HG03457 (cell line): ENCODE measurements at regions not wholly inside any gene's neighbourhood (a gene's known extent, or its start where the extent isn't known, plus 50 kb on each side); places are given as distances from the start of the nearest gene placed in this dataset.
"Not testable (repeated sequence)": the region's sequence is repeated elsewhere in the genome, so short reads cannot be mapped to it uniquely, and the experiment has no call there.

Experiments
- ATAC-seq: cut with Tn5 transposase; IDR thresholded peaks from one replicate; pipeline ENCODE4 v1.9.1; 2021; ENCODE audit warnings: moderate number of reproducible peaks; ENCODE audit not compliant: unreplicated experiment

DNA sequence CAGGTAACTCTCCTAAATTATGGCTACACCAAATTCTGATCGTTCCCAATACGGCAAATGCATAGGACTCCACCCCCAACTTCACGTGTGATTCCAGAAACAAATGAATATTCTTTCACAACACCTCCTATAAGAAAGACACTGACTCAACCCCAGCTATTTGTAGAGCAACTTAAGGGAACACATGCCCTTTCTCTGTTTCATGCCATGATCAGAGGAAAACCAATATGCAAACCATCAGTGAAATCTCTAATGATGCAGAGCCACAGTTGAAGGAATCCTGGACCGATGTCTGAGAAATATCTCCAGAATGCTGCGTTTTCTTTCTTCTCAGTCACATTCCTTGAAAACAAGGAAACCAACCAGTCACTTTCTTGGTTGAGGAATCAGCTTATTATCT lies 164.2 kb upstream of the PTBP2 start:
- no peak for ATAC-seq

DNA sequence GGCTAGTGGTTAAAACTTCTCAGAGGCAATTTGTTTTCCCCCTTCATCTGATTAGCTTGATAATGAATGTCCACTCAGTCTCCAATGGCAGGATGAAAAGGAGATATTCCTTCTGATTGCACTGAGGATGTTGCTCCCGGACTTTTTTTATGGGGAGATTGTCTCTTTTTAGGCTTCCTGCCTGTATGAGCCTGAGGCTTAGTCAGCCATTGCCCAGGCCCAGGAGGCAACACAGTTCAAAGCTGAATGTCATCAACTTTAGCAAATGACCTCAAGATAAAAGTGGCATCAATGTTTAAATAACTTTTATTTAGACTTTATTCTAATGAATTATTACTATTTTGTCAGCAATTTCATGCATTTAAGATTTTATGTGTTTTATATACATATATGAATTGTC lies 162.9 kb upstream of the PTBP2 start:
- ATAC-seq = no peak

DNA sequence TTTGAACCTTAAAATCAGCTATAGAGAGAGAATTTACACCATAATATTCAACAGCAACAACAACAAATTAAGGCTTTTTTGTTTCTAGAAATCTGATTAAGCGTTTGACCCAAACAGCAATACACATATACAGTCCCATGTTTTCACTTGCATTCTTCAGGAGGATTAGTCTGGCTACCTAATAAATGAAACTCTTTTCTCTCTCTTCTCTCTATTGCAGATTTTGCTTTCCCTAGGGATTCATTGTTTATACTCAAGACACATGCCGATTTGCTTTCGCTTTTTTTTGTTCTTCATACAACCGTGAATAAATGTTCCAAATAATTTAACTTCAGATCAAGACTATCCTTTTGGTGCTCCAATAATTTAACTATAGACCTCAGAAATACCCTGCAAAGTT lies 162.4 kb upstream of the PTBP2 start:
- no peak for ATAC-seq

DNA sequence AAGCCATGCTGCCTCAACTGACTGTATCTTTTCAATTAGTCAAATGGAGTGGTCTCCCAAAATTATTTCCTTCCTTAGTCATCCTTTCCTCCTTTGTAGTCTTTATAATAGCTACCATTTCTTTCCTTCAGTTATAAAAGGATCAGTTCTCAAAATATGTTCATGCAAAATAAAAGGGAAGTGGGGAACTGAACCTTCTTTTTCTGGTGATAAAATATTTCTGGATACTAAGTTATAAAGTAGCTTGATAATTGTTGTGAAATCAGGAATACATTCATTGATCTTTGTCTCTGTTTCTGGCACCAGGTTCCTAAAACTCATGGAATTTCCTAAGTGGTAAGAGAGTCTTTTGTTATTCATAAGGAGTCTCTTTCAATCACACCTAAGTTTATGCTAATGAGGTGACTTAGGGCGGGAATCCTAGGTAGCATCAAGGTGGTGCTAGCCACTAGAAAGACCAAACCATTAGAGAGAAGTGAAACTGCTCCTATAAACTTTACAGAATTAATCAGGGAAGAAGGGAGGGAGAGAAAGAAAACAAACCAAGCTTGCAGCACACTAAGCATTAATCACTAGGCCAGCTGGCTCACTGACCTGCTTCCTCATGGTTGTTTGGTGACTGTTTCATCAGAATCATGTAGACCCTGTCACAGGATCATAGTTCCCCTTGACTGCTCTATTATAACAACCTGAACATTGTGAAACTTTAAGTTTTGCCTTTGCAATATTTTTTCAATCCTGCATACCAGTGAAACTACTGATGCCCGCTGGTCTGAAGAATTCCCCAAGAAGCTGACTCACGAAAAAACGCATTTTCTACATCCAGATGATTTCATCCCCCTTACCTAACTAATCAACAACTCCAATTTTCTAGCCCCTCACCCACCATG lies 161.6 kb upstream of the PTBP2 start:
- no peak for ATAC-seq

DNA sequence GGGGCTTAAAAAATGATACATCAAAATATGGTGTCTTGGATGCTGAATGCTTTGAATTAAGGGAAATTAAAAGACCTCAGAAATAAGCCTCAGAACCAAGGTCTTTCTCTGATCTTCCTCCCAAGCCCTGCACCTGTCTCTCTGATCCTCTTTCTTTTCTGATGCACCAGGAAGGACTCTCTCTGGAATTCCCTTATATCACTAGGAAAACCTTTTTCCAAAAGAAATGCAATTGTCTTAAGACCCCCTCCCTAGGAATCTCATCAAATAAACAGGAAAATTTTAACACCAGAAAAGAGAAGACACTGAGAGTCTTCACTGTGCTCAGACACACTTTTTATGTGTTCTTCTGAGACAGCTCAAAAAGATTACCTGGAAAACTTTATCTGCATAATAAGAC lies 159.5 kb upstream of the PTBP2 start:
- ATAC-seq = no peak

DNA sequence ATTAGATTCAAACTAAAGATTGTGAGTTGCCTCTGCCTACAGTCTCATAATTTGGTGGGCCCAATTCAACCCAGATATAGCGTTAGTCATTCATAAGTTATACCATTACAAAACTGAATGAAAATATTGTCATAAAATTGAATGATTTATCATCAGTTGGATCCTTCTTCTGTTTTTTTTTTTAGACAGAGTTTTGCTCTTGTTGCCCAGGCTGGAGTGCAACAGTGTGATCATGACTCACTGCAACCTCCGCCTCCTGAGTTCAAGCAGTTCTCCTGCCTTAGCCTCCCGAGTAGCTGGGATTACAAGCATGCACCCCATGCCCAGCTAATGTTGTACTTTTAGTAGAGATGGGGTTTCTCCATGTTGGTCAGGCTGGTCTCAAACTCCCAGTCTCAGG lies 157.2 kb upstream of the PTBP2 start:
- ATAC-seq = not testable (repeated sequence)

DNA sequence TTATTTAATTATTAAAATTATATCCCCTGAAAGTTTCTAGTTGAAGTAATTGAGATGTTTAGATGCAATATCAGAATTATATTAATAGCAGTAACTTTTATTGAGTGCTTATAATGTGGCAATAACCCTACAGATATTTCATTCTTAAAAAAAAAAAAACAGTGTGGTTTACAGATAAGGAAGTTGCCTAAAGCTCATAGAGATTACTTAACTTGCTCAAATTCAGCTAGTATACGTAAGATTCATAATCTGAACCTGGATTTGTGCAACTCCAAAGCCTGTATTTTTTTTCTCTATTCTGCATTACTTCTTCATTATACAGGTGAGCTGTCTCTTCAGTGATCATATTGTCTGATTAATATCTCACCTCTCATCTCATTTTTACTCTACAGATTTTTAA lies 156.0 kb upstream of the PTBP2 start:
- no peak for ATAC-seq

DNA sequence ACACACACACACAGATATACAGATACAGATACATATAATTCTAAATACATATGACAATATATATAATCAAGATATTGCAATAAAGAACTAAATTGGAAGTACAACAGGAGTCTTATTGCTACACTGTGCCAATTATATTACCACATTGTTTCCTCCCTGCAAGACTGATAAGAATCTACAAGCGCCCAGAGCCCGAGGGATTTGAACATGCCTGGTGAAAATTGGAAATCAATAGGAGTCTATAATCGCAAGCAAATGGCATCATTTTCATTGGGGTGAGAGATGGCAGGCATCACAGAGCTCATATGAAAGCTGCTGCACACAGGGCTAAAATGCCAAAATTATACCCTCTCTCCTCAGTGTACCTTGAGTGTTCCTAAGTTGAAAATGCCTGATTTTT lies 152.9 kb upstream of the PTBP2 start:
- ATAC-seq = no peak

DNA sequence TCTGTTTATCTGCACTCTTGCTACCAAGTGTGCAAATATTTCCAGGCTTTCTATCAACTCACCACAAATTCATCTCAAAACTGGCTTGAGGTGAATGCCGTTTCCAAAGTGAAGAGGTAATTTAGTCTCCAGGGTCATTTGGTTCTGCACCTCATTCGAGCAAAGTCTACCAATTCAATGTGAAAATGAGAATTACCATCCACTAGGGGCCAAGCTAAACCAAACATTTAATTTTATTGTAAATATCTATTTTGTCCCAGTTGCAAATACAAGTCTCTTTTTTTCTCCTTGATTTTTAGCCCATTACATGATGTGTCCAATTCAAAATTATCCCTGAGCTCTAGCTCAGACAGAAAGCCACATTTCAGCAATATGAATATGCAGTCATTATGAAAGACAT lies 152.3 kb upstream of the PTBP2 start:
- no peak for ATAC-seq

DNA sequence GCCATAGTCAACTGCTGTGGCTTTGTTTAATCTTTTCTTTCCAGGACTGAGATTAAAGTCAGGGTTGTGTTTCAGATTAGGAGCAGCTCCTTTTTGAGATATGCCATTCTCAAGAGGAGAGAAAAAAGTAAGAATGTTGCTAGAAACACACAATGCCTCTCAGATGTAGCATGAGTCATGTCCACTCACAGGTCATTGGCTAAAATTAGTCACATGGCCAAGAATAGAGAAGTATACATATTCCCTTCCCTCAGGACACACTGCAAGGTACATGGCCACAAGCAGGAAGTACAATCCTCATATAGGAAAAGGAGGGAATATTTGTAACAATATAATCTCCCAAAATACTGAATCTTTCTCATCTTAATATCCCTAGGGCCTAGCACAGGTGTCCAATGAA lies 141.9 kb upstream of the PTBP2 start:
- no peak for ATAC-seq

DNA sequence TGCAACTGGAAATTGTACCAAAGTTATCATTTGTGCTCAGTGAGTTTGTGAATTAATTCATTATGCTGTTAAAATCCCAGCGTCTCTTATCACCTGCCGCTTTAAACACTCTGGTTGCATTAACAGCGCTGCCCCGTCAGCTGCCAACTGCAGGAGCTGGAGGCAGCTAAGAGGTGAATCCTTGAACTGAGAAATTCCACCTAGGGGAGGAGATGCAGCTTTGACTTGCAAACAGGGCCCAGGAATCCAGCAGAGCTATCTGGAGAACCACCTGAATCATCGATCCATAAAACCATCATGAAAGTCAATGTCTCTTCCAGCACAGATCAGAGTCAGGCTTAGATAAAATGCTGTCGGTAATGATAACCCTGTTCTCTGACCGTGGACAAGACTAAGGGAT lies 140.7 kb upstream of the PTBP2 start:
- no peak for ATAC-seq

DNA sequence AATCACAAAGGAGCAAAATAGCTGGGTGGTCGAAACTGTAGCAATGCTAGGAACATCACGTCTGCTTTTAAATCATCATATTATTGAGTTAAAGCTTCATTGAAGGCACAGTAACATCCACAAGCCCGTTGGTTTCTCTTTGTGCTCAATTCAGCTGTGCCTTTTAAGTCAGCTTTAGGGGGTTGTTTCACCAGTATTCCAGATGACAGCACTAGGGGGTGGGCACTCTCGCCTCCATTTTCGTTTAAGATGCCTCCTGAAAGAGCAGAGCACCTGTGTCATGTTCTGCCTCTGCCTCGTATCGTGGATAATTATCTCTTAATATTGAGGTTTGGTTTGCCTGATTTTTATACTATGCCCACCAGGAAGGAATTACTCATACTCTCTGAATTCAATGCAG lies 139.8 kb upstream of the PTBP2 start:
- no peak for ATAC-seq

DNA sequence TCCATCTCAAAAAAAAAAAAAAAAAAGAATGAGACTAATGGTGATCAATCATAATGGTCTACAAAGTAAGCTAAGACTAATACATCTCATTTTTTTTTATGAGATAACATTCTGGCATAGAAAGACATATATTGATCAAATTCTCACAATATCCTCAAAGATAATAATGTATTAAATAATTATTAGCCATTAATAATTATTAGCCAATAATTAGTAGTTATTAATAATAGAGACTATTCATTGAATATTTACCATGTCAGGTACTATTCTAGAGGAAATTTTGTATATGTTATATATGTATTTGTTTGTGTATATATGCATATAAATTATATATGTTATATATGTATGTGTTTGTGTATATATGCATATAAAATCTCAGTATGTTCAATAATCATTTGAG lies 137.7 kb upstream of the PTBP2 start:
- no peak for ATAC-seq

DNA sequence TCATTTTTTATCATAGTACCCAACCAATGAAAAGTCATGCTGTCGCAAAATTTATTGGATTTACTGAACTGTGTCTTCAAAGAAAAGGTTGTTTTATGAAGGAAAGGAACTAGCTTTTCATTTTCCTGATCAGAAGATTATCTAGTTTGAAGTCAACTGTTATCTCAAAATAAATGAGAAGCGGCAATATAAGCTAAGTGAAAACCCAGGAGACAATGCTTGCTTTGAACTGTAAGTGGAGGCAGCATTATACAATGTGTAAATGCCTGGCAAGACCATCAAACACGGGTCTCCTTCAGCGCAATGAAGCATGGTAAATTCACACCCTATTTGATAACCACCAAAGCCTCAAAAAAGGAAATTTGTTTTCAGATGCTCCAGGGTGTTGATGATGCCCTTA lies 134.4 kb upstream of the PTBP2 start:
- no peak for ATAC-seq

DNA sequence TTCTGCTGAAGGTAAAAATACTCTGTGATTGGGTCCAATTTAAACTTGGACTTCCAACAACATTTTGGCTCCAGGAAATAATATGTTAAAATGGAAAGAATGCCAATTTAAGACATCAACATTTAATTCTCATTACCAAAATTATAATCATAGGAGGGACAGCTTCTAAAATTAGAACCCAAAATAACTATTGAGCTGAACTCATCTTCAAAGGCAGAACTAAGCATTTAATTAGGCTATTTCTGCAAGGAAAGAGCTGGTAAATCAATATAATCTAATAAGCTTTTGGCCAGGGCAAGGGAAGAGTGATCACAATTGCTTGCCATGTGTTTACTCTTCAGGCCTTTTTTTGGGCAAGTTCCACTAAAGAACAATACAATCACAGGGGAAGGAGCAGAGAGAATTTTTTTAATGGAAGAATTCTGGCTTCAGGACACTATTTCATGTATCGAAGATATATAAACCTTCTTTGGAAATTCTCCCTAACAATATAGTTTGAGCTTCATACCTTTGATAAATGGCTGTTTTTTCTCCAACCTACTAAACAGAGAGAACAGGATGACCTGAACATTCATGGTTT lies 133.1 kb upstream of the PTBP2 start:
- no peak for ATAC-seq

DNA sequence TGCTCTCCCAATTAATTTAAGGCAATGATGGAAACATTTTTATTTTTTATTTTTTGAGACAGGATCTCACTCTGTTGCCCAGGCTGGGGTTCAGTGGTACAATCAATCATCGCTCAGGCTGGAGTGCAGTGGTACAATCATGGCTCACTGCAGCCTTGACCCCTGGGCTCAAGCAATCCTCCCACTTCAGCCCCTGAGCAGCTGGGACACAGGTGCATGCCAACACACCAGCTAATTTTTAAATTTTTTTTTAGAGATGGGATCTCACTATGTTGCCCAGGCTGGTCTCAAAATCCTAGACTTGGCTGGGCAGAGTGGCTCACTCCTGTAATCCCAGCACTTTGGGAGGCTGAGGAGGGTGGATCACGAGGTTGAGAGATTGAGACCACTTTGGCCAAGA lies 126.1 kb upstream of the PTBP2 start:
- not testable (repeated sequence) for ATAC-seq

DNA sequence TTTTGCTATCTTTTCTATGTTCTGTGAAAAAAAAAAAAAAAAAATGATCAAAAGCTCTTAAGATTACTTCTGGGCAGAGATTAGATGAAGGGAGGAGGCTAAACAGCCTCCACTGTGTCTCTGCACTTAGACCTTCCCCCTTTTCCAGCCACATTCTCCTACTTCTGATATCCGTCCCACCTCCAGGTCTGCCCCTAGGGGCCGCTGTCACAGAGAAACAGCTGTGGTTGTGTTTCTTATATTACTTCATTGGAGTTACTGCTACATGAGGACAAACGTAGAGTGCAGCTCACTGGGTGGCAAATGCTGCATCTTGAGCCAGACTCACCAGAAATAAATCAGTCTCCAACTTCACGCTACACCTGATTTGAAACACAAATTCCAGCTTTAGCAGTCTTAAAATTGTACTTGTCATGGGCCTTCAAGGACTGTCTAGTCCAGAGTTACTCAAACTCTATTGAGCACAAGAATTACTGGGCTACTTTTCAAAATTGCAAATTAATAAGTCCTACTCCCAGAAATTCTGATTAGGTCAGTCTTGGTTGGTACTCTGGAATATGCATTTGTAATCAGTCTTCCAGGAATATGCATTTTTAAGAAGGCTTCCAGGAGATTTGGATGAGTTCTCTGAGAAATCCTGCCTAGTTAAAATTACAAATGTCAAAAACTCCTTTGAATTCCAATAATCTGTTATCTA lies 125.2 kb upstream of the PTBP2 start:
- ATAC-seq = no peak

DNA sequence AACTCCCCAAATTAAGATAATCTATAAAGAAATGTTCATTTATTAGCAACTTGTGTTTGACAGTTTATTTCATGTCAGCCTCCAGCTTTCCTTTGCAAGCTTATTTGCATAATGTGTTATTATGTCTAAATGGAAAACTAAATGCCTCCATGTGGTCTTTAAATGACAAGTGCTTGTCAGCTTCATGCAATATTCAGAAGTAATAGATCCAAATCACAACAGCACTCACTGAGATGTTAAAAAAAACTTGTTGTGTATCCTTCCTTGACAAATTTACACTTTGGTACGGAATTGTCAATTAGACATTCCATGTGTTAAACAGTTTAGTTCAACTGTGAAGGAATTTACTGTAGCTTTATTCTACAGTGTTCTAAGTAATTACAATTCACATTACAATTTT lies 124.4 kb upstream of the PTBP2 start:
- no peak for ATAC-seq

DNA sequence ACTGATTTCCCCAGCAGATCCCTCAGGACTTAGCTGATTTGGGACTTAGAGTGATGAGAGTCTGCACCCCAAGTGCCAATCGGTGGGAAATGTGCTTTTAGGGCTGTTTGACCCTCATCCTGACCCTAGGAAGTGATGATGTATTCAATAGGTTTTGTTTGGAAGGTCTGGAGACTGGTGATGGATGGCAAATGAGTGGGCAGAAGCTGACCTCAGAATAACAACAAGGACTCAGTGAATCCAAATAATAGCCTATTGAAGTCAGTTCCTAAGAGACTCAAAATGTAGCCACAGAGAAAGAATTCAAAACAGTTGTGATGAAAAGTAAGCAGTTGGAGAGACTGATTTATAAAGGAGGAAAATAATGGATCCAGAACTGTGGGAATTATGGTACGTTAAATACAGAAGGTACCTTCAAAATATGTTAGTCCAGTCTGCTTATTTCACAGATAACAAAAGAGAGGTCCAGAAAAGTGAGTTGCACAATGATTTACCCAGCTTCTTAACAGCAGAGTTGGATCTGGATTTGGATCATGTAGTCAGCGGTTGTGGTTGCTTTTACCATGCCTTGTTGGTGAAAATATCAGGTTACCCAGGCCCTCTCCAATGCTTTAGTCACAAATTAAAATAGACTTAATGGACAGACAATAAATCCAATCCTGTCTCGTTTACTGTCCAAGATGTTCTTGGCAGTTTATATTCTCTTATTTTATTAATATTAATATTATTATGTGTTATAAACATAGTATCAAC lies 123.0 kb upstream of the PTBP2 start:
- no peak for ATAC-seq

DNA sequence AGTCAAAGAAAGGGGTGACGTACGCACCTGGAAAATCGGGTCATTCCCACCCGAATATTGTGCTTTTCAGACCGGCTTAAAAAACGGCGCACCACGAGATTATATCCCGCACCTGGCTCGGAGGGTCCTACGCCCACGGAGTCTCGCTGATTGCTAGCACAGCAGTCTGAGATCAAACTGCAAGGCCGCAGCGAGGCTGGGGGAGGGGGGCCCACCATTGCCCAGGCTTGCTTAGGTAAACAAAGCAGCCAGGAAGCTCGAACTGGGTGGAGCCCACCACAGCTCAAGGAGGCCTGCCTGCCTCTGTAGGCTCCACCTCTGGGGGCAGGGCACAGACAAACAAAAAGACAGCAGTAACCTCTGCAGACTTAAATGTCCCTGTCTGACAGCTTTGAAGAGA lies 117.0 kb upstream of the PTBP2 start:
- not testable (repeated sequence) for ATAC-seq

DNA sequence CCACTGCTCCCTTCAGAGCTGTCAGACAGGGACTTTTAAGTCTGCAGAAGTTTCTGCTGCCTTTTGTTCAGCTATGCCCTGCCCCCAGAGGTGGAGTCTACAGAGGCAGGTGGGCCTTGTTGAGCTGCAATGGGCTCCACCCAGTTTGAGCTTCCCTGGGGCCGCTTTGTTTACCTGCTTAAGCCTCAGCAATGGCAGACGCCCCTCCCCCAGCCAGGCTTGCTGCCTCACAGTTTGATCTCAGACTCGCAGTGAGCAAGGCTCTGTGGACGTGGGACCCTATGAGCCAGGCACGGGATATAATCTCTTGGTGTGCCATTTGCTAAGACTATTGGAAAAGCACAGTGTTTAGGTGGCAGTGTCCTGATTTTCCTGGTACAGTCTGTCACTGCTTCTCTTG lies 104.2 kb upstream of the PTBP2 start:
- not testable (repeated sequence) for ATAC-seq
